ENCODE measurements at regions not wholly inside any gene's neighbourhood (a gene's known extent, or its start where the extent isn't known, plus 50 kb on each side); places are given as distances from the start of the nearest gene placed in this dataset.

DNA sequence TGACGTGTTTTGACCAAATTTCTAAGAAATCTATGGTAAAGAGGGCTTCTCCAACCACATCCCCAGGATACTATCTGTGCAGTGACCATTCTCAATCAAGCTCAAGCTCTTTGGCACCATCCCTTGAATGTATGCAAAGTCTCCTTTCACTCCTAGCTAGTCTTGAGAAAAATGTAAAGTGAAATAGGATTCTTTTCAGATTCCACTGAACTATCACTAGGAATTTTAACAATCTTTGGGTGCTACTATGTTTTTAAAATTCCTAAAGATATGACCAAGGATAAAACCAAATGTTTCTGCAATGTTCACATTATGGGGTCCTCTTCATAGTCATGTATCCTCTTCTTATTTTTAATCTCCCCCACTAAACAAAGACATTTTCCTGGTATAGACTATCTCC, 107.8 kb downstream of the TMCO5A start:
- TF ChIP-seq, protein P1, sequence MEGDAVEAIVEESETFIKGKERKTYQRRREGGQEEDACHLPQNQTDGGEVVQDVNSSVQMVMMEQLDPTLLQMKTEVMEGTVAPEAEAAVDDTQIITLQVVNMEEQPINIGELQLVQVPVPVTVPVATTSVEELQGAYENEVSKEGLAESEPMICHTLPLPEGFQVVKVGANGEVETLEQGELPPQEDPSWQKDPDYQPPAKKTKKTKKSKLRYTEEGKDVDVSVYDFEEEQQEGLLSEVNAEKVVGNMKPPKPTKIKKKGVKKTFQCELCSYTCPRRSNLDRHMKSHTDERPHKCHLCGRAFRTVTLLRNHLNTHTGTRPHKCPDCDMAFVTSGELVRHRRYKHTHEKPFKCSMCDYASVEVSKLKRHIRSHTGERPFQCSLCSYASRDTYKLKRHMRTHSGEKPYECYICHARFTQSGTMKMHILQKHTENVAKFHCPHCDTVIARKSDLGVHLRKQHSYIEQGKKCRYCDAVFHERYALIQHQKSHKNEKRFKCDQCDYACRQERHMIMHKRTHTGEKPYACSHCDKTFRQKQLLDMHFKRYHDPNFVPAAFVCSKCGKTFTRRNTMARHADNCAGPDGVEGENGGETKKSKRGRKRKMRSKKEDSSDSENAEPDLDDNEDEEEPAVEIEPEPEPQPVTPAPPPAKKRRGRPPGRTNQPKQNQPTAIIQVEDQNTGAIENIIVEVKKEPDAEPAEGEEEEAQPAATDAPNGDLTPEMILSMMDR (IDR thresholded peaks at IDR 0.05) = no peak
- TF ChIP-seq POLR2A (IDR thresholded peaks at IDR 0.05) (no peak), EP300 (IDR thresholded peaks at IDR 0.05) (no peak)

All from ovary (tissue), 3 donors.